ENCODE measurements at regions not wholly inside any gene's neighbourhood (a gene's known extent, or its start where the extent isn't known, plus 50 kb on each side); places are given as distances from the start of the nearest gene placed in this dataset.

- ATAC-seq (no peak), DNase-seq (no peak)
- intact Hi-C loops (cut with micrococcal nuclease) = no loop called here
These were observed 51.1 kb upstream of the PDC start for GRCh38 chr1:186511761-186512637.

Data from left ventricle myocardium superior (tissue), 1 donor.